H1 (cell line): ENCODE measurements at regions not wholly inside any gene's neighbourhood (a gene's known extent, or its start where the extent isn't known, plus 50 kb on each side); places are given as distances from the start of the nearest gene placed in this dataset.

Experiments used
- CTCF ChIA-PET: fragments of 300-600 bp; sonication (Branson Sonifier 250); formaldehyde crosslinking; loops from one replicate; lab custom pipeline; 2021; ENCODE audit not compliant: partially characterized antibody; lab: Charles Lee
- POLR2A ChIA-PET: fragments of 300-600 bp; sonication (Branson Sonifier 250); formaldehyde crosslinking; loops from one replicate; lab custom pipeline; 2021; ENCODE audit warnings: inconsistent platforms; ENCODE audit not compliant: partially characterized antibody; lab: Charles Lee
- DNase-seq, 2 experiments: peaks; one replicate each; pipeline versions ENCODE4 v3.0.0 to v3.0.0-alpha.2; 2010 to 2022; ENCODE audit warnings: low spot score in 2 of 2, low read depth in 1 of 2, mixed read lengths in 1 of 2
- FAIRE-seq: peaks from 2 replicates; lab custom pipeline; 2011; peaks lifted over from hg19 to GRCh38; lab: Jason Lieb, UNC
- H2AFZ ChIP-seq: 2 replicates; pipeline ENCODE4 v1.8.1; 2012; ENCODE audit warnings: low read length, inconsistent platforms
- H2AK5ac ChIP-seq: 2 replicates; pipeline ENCODE4 v1.6.1; 2013; ENCODE audit warnings: low read depth, low read length
- H2BK120ac ChIP-seq: replicated peaks from 2 replicates; pipeline ENCODE3; 2013; ENCODE audit warnings: low read depth, low read length, inconsistent platforms
- H2BK12ac ChIP-seq: 2 replicates; pipeline ENCODE4 v1.6.1; 2013; ENCODE audit warnings: low read depth, low read length
- H2BK15ac ChIP-seq: 2 replicates; pipeline ENCODE4 v1.6.1; 2013; ENCODE audit warnings: low read length
- H2BK20ac ChIP-seq: 2 replicates; pipeline ENCODE4 v1.6.1; 2013; ENCODE audit warnings: low read length
- H2BK5ac ChIP-seq: 2 replicates; pipeline ENCODE4 v1.6.1; 2013; ENCODE audit warnings: low read depth, low read length
- H3K14ac ChIP-seq: 2 replicates; pipeline ENCODE4 v1.6.1; 2013; ENCODE audit warnings: inconsistent platforms; ENCODE audit not compliant: insufficient read length
- H3K18ac ChIP-seq: 2 replicates; pipeline ENCODE4 v1.6.1; 2013; ENCODE audit warnings: low read length; ENCODE audit errors: extremely low read depth
- H3K23ac ChIP-seq: 2 replicates; pipeline ENCODE4 v1.6.1; 2013; ENCODE audit warnings: inconsistent platforms; ENCODE audit not compliant: insufficient read length
- H3K23me2 ChIP-seq: 2 replicates; pipeline ENCODE4 v1.6.1; 2013; ENCODE audit warnings: low read depth, low read length
- H3K27ac ChIP-seq: 2 replicates; pipeline ENCODE4 v1.6.1; 2011; ENCODE audit warnings: low read depth, low read length, inconsistent platforms
- H3K27me3 ChIP-seq, 4 experiments: replicated peaks in 1 of 4; 1 replicate in 1 of 4; 2 replicates in 3 of 4; pipeline versions ENCODE4 v1.6.1 to v1.8.1; 2011 to 2013; ENCODE audit warnings: low read length in 3 of 4, mild to moderate bottlenecking in 3 of 4, inconsistent platforms in 2 of 4, mixed read lengths in 2 of 4, moderate library complexity in 1 of 4; ENCODE audit not compliant: control insufficient read depth in 3 of 4, insufficient read depth in 3 of 4; ENCODE audit errors: extremely low read depth in 1 of 4
- H3K36me3 ChIP-seq, 4 experiments: 2 replicates each; pipeline versions ENCODE4 v1.6.1 to v1.8.1; 2011 to 2013; ENCODE audit warnings: mild to moderate bottlenecking in 4 of 4, low read length in 3 of 4, moderate library complexity in 2 of 4, control low read depth in 1 of 4, inconsistent platforms in 1 of 4; ENCODE audit not compliant: insufficient read depth in 4 of 4, control insufficient read depth in 2 of 4
- H3K4ac ChIP-seq: replicated peaks from 2 replicates; pipeline ENCODE3; 2013; ENCODE audit warnings: low read length, low read depth, mixed read lengths, inconsistent platforms; ENCODE audit not compliant: insufficient read length
- H3K4me1 ChIP-seq, 4 experiments: replicated peaks in 1 of 4; 1 replicate in 1 of 4; 2 replicates in 3 of 4; pipeline versions ENCODE4 v1.6.1 to v1.8.1; 2011 to 2013; ENCODE audit warnings: low read length in 3 of 4, inconsistent platforms in 2 of 4, mixed read lengths in 1 of 4; ENCODE audit not compliant: insufficient read depth in 4 of 4, control insufficient read depth in 3 of 4
- H3K4me2 ChIP-seq, 2 experiments: 2 replicates each; pipeline versions ENCODE4 v1.6.1 to v1.8.1; 2011 to 2013; ENCODE audit warnings: low read depth in 2 of 2, low read length in 2 of 2, control low read depth in 1 of 2, inconsistent platforms in 1 of 2, mild to moderate bottlenecking in 1 of 2; ENCODE audit not compliant: insufficient read depth in 1 of 2
- H3K4me3 ChIP-seq, 4 experiments: fragments of 200-600, 300-600 bp in 1 of 4; sonication (generic), shearing (Covaris generic), sonication (Bioruptor Twin) in 1 of 4; 2 replicates each; pipeline versions ENCODE4 v1.5.1 to v1.8.1; 2011 to 2016; ENCODE audit warnings: low read length in 4 of 4, low read depth in 3 of 4, control low read depth in 2 of 4, inconsistent platforms in 2 of 4, mild to moderate bottlenecking in 2 of 4, mixed read lengths in 1 of 4, moderate library complexity in 1 of 4; ENCODE audit not compliant: insufficient read depth in 2 of 4; ENCODE audit errors: extremely low read depth in 1 of 4
- H3K56ac ChIP-seq: replicated peaks from 2 replicates; pipeline ENCODE3; 2013; ENCODE audit warnings: low read depth, mild to moderate bottlenecking, mixed read lengths, low read length, inconsistent platforms; ENCODE audit not compliant: insufficient read length
- H3K79me1 ChIP-seq: 2 replicates; pipeline ENCODE4 v1.6.1; 2013; ENCODE audit warnings: low read depth, low read length, control low read depth
- H3K79me2 ChIP-seq, 2 experiments: 2 replicates each; pipeline versions ENCODE4 v1.6.1 to v1.8.1; 2012 to 2013; ENCODE audit warnings: low read length in 2 of 2, mild to moderate bottlenecking in 2 of 2, inconsistent platforms in 1 of 2; ENCODE audit not compliant: insufficient read depth in 2 of 2, control insufficient read depth in 1 of 2
- H3K9ac ChIP-seq, 4 experiments: replicated peaks in 1 of 4; 1 replicate in 1 of 4; 2 replicates in 3 of 4; pipeline versions ENCODE4 v1.6.1 to v1.8.1; 2011 to 2013; ENCODE audit warnings: low read depth in 3 of 4, low read length in 3 of 4, control low read depth in 2 of 4, mild to moderate bottlenecking in 2 of 4, moderate library complexity in 2 of 4, inconsistent platforms in 1 of 4; ENCODE audit errors: extremely low read depth in 1 of 4
- H3K9me3 ChIP-seq, 2 experiments: 2 replicates each; pipeline versions ENCODE4 v1.6.1 to v1.8.1; 2012 to 2013; ENCODE audit warnings: mild to moderate bottlenecking in 2 of 2, moderate library complexity in 2 of 2, control low read depth in 1 of 2, inconsistent platforms in 1 of 2, low read depth in 1 of 2, low read length in 1 of 2, mixed read lengths in 1 of 2; ENCODE audit not compliant: insufficient read depth in 2 of 2
- H4K20me1 ChIP-seq, 2 experiments: replicated peaks in 1 of 2; 2 replicates each; pipeline versions ENCODE3 to v1.8.1; 2011 to 2013; ENCODE audit warnings: inconsistent platforms in 2 of 2, low read length in 2 of 2, mild to moderate bottlenecking in 1 of 2; ENCODE audit not compliant: insufficient read depth in 2 of 2, control insufficient read depth in 1 of 2
- H4K5ac ChIP-seq: 2 replicates; pipeline ENCODE4 v1.6.1; 2013; ENCODE audit warnings: low read length, low read depth, mixed read lengths, inconsistent platforms; ENCODE audit not compliant: insufficient read length
- H4K8ac ChIP-seq: 2 replicates; pipeline ENCODE4 v1.8.0; 2013; ENCODE audit warnings: mild to moderate bottlenecking, moderate library complexity, low read length, inconsistent platforms; ENCODE audit not compliant: insufficient read depth; ENCODE audit errors: extremely low read depth
- H4K91ac ChIP-seq: replicated peaks from 2 replicates; pipeline ENCODE3; 2013; ENCODE audit warnings: low read length, mixed read lengths, inconsistent platforms; ENCODE audit not compliant: insufficient read length
- CBX5 ChIP-seq: fragments of 300-800, 300-1000 bp; sonication (generic); IDR thresholded peaks from 2 replicates; pipeline ENCODE4 v1.7.1; 2016; ENCODE audit warnings: antibody characterized with exemption, low read length, low read depth
- CHD2 ChIP-seq: IDR thresholded peaks from 2 replicates; pipeline ENCODE4 v1.6.1; 2012; ENCODE audit warnings: low read length, improper control_type of control experiment
- CREB1 ChIP-seq: IDR thresholded peaks from 2 replicates; pipeline ENCODE4 v1.6.1; 2012; ENCODE audit warnings: inconsistent platforms
- CTBP2 ChIP-seq: IDR thresholded peaks from 2 replicates; pipeline ENCODE4 v1.7.0; 2011; ENCODE audit warnings: borderline replicate concordance, mild to moderate bottlenecking, moderate library complexity, mixed read lengths, low read length; ENCODE audit not compliant: insufficient read depth, insufficient read length
- EGR1 ChIP-seq: IDR thresholded peaks from 2 replicates; pipeline ENCODE4 v1.6.1; 2011; ENCODE audit warnings: low read depth, low read length, borderline replicate concordance
- EZH2 ChIP-seq: fragments of 200-600 bp; sonication (generic); IDR thresholded peaks from 2 replicates; pipeline ENCODE4 v1.7.1; 2012; ENCODE audit warnings: low read depth, mild to moderate bottlenecking, moderate library complexity, low read length, inconsistent platforms; ENCODE audit not compliant: severe bottlenecking
- HDAC2 ChIP-seq, 2 experiments: fragments of 300-600 bp in 1 of 2; sonication (generic) in 1 of 2; IDR thresholded peaks; 2 replicates each; pipeline ENCODE4 v1.6.1; 2011 to 2012; ENCODE audit warnings: low read depth in 2 of 2, low read length in 2 of 2, mild to moderate bottlenecking in 2 of 2, moderate library complexity in 2 of 2, borderline replicate concordance in 1 of 2, inconsistent platforms in 1 of 2
- KDM4A ChIP-seq: IDR thresholded peaks from one replicate; pipeline ENCODE4 v1.7.1; 2012; ENCODE audit warnings: low read depth, mild to moderate bottlenecking, moderate library complexity, low read length, inconsistent platforms; ENCODE audit not compliant: severe bottlenecking
- POLR2A ChIP-seq, 2 experiments: IDR thresholded peaks; 1 replicate in 1 of 2; 2 replicates in 1 of 2; pipeline ENCODE4 v1.6.1; 2011; ENCODE audit warnings: low read depth in 2 of 2, low read length in 2 of 2, mild to moderate bottlenecking in 2 of 2; ENCODE audit errors: control extremely low read depth in 1 of 2
- RAD21 ChIP-seq, 2 experiments: IDR thresholded peaks in 1 of 2; conservative IDR thresholded peaks in 1 of 2; 2 replicates each; pipeline ENCODE4 v1.6.1; 2011; ENCODE audit warnings: low read depth in 2 of 2, low read length in 2 of 2, improper control_type of control experiment in 1 of 2, inconsistent platforms in 1 of 2, mild to moderate bottlenecking in 1 of 2, moderate library complexity in 1 of 2
- SRF ChIP-seq: IDR thresholded peaks from 2 replicates; pipeline ENCODE4 v1.6.1; 2011; ENCODE audit warnings: mild to moderate bottlenecking, low read depth, low read length, moderate library complexity
- ZNF274 ChIP-seq: IDR thresholded peaks from 2 replicates; pipeline ENCODE4 v1.7.0; 2012; ENCODE audit warnings: low read length, borderline replicate concordance; ENCODE audit errors: extremely low read depth
- WGBS, 2 experiments: shearing (Covaris generic) in 1 of 2; methylation state at CpG; one replicate each; pipeline versions ENCODE4 v1.1.6 to v1.1.7; 2013 to 2015; ENCODE audit warnings: low lambda C conversion rate in 2 of 2, mixed read lengths in 2 of 2, inconsistent platforms in 1 of 2, low coverage in 1 of 2, missing lambda C conversion rate in 1 of 2; ENCODE audit not compliant: insufficient replicate concordance in 2 of 2, insufficient coverage in 1 of 2, insufficient read length in 1 of 2; ENCODE audit errors: extremely low coverage in 1 of 2, missing lambda C conversion rate in 1 of 2; 5-methylcytosine and 5-hydroxymethylcytosine counted together
- TF ChIP-seq, protein P1 (sequence below): IDR thresholded peaks from 2 replicates; pipeline ENCODE4 v1.6.1; 2011; ENCODE audit warnings: low read length, improper control_type of control experiment

DNA sequence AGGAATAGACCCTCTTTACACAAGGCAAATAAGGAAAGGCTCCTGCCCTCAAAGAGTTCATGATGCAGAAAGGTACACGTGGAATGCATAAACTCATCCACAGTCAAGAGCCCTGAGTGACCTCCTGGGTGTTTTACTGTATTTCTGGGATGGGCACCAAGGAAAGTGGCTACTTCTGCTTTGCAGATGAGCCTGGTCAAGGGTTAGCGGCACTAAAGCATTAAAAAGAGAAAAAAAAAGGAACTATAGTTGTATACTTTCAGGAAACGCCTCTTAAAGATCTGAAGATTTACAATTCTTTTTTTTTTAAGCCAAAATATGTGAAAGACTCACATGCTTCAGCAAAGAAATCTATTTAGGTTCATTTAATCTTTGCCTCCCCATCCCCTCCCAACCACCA lies 366.2 kb upstream of the PDE4D start:
- no peak for FAIRE-seq
- 86% methylated on average over 3 of the region's 3 CpGs; no CpG with 5 or more reads in 1 of the 2 experiments for WGBS, 2 experiments
- no peaks in the 10 kb centered on the region for H3K23me2 ChIP-seq
- no peak overlapping the region for H3K18ac ChIP-seq
- no peak for DNase-seq
- H3K23ac ChIP-seq = no peak overlapping the region
- POLR2A ChIA-PET = no interaction called here
- H3K9me3 ChIP-seq = no peaks in the 10 kb centered on the region
- H3K4me3 ChIP-seq = no peak overlapping the region
- no peak overlapping the region for H4K5ac ChIP-seq
- no peak overlapping the region for H2AFZ ChIP-seq
- H4K8ac ChIP-seq = no peak overlapping the region
- H2AK5ac ChIP-seq = no peak overlapping the region
- H3K4me1 ChIP-seq = no peaks in the 10 kb centered on the region
- H3K27me3 ChIP-seq = no peaks in the 10 kb centered on the region
- H2BK12ac ChIP-seq = no peak overlapping the region
- H3K27ac ChIP-seq = no peak overlapping the region
- H3K36me3 ChIP-seq = no peaks in the 10 kb centered on the region
- H2BK15ac ChIP-seq = no peak overlapping the region
- no peak overlapping the region for H2BK5ac ChIP-seq
- no peak overlapping the region for H2BK120ac ChIP-seq
- no peak overlapping the region for H3K14ac ChIP-seq
- H4K91ac ChIP-seq = no peak overlapping the region
- no peaks in the 10 kb centered on the region for H3K79me1 ChIP-seq
- no peak overlapping the region for H3K56ac ChIP-seq
- CTCF ChIA-PET = interaction anchor here (0.8 kb wide), 1 partner anchor 21 kb away, joined by 3 read pairs; no protein-coding TSS in a partner anchor
- H4K20me1 ChIP-seq = no peaks in the 10 kb centered on the region
- H3K4ac ChIP-seq = no peak overlapping the region
- H3K79me2 ChIP-seq = no peaks in the 10 kb centered on the region
- H3K4me2 ChIP-seq = no peak overlapping the region
- H3K9ac ChIP-seq = no peak overlapping the region
- H2BK20ac ChIP-seq = no peak overlapping the region
- no peak for TF ChIP-seq HDAC2 (IDR thresholded peaks at IDR 0.05; ENCODE audit: borderline replicate concordance in 1 of 2, low read depth in 2 of 2, low read length in 2 of 2)
- TF ChIP-seq RAD21 (IDR thresholded peaks at IDR 0.05 in 1 of 2, conservative IDR thresholded peaks at IDR 0.05 in 1 of 2; ENCODE audit: low read depth in 2 of 2, low read length in 2 of 2) = no peak
- TF ChIP-seq, protein P1, sequence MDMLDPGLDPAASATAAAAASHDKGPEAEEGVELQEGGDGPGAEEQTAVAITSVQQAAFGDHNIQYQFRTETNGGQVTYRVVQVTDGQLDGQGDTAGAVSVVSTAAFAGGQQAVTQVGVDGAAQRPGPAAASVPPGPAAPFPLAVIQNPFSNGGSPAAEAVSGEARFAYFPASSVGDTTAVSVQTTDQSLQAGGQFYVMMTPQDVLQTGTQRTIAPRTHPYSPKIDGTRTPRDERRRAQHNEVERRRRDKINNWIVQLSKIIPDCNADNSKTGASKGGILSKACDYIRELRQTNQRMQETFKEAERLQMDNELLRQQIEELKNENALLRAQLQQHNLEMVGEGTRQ = no peak
- TF ChIP-seq CREB1 = no peak
- TF ChIP-seq CHD2 = no peak
- no peak for TF ChIP-seq CBX5
- no peak for TF ChIP-seq SRF
- no peak for TF ChIP-seq POLR2A (IDR thresholded peaks at IDR 0.05; ENCODE audit: control extremely low read depth in 1 of 2, low read depth in 2 of 2, low read length in 2 of 2)
- no peak for TF ChIP-seq CTBP2
- TF ChIP-seq ZNF274 = no peak
- TF ChIP-seq KDM4A = no peak
- no peak for TF ChIP-seq EGR1
- no peak for TF ChIP-seq EZH2
